ENCODE measurements at regions not wholly inside any gene's neighbourhood (a gene's known extent, or its start where the extent isn't known, plus 50 kb on each side); places are given as distances from the start of the nearest gene placed in this dataset.
"Not testable (repeated sequence)": the region's sequence is repeated elsewhere in the genome, so short reads cannot be mapped to it uniquely, and the experiment has no call there.

DNA sequence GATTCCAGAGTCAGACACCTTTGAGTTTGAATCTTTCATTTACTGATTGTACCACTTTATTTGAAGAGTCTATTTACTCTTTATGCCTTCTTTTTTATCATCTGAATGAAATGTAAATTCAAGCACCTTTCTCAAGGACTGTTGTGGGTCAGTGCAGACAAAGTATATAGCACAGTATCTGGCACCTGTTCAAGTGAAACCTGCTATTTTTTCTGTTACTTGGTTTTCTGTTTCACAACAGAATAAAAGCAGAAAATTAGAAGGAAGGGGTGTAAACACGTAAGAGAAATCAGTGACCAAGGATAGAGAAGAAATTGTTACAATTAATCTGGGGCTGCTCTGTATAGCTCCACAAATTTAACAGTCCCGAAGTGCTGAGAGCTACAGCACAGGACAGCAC lies 357.4 kb downstream of the RSL24D1 start:
- DNase-seq, result no peak

DNA sequence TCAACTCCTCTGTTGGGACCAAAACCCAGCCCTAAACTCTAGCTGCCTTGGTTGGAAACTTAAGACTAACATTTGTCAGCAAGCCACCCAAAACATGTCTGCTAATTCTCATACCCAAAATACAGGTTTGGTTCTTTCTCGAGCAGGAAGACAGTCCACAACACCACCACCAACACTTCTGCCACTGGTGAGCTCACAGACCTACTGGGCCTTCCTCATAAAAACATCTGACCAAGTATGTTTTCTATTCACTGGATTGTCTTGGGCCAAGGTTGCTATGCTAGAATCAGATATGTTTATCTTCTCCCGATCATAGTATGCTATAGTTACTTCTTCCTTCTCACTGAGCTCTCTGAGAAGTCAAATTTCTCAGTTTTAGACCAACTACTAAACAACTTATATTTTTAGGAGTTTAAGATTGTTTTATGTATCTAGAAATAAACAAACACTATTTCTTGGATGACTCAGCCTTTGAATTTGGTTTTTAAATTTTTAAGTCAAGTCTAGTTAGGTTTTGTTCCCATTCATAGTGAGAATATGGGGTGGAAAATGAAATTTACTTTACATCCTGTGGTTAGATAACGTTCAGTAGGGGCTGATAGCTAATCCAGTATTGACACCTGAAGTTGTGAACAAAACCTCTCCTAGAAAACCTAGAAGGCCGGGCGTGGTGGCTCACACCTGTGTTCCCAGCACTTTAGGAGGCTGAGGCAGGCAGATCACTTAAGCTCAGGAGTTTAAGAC lies 360.5 kb downstream of the RSL24D1 start:
- DNase-seq, result no peak

GRCh38 chr15:54829821-54830220 lies 366.9 kb downstream of the RSL24D1 start:
- DNase-seq, result no peak

DNA sequence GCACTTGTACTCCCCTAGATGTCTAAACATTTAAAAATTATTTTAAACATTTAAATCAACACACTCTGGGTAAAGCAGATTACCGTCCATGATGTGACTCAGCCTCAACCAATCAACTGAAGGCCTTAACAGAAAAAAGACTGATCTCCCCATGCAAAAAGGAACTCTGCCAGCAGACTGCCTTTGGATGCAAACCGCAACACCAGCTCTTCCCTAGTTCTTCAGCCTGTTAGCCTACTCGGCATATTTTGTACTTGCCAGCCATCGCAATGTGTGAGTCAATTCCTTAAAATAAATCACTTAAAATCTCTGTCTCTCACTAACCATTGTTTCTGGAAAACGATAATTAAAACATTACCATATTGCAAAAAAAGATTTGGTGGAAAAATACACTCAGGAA lies 375.9 kb downstream of the RSL24D1 start:
- DNase-seq, result no peak

- no peak for DNase-seq
These were observed 376.6 kb downstream of the RSL24D1 start for GRCh38 chr15:54820098-54820497.

DNA sequence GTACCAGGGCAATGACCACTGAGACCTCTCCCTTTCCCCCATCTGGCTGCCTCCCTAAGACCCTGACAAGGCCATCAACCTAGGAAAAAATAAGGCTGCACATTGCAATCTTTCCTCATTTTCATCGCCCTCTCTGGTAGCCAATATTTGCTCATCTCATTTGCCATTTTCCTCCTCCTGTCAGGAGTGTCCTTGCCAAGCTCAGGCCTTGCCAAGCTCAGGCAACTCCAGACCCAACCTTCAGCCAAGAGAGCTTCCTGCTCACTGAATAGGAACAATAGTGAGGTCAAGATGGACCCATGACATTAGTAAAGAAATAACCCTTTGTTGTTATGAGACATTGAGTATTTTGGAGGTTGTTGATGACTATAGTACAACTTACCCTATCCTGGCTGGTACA lies 380.3 kb downstream of the RSL24D1 start:
- DNase-seq, result no peak

DNA sequence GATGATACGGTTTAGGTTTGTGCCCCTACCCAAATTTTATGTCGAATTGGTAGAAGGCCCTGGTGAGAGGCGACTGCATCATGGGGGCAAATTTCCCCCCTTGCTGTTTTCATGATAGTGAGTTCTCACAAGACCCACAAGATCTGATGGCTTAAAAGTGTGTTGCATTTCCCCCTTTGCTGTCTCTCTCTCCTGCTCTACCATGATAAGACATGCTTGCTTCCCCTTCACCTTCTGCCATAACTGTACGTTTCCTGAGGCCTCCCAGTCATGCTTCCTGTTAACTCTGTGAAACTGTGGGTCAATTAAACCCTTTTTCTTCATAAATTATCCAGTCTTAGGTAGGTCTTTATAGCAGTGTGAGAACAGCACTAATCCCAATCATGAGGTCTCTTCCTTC lies 381.2 kb downstream of the RSL24D1 start:
- DNase-seq, result no peak

DNA sequence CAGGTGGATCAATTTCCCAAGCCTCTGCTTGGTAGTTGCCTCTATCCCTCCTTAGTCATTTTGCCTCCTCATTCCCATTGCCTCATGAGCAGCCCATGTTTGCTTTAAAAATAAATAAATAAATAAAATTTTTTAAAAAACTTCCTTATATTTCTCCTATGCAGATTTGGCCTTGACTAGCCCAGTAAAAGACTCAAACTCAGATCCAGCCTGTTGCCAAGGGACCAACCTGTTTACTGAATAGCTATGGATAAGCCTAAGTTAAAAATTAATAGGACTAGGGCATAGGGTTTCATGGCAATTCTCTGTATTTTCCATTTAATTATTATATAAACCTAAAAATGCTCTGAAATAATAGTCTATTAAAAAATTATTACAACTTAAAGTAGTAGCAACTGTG lies 384.4 kb downstream of the RSL24D1 start:
- DNase-seq, result no peak

DNA sequence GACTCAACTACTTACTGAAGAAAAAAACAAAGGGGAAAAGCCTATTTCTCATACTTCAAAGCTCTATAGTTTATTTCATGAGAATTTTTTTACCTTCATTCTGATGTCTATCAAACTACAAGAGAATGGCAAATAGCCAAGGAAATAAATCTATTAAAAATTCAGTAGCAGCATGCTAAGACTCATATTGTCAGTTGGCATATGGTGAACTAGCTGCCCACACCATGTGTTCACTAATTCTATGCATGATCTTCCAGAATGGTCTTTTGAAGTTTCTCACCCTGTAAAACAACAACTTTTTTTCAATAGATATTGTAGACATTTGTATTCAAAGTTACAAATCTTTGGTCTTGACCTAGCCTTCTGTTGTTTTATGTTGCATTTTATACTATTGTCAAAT lies 386.2 kb downstream of the RSL24D1 start:
- no peak for DNase-seq

DNA sequence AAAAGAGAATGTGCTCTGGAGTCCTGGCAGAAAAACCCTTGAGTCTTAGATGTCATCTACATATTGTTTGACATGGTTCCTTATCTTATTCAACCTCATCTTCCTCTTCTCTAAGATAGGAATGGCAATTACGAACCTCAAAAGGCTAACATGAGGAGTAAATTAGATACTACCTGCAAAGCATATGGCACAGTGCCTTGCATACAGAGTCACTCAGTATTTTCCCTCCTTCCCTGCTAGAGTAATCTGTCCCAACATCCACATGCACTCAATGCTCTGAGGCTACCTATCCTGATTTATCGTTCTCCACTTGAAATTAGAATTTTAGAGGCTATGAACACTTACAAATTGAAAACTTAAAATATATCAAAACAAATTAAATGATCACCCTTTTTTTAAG lies 386.7 kb downstream of the RSL24D1 start:
- DNase-seq, result no peak

- no peak for DNase-seq
These were observed 388.4 kb downstream of the RSL24D1 start for GRCh38 chr15:54808321-54808720.

- DNase-seq, result no peak
These were observed 392.8 kb downstream of the RSL24D1 start for GRCh38 chr15:54803987-54804386.

DNA sequence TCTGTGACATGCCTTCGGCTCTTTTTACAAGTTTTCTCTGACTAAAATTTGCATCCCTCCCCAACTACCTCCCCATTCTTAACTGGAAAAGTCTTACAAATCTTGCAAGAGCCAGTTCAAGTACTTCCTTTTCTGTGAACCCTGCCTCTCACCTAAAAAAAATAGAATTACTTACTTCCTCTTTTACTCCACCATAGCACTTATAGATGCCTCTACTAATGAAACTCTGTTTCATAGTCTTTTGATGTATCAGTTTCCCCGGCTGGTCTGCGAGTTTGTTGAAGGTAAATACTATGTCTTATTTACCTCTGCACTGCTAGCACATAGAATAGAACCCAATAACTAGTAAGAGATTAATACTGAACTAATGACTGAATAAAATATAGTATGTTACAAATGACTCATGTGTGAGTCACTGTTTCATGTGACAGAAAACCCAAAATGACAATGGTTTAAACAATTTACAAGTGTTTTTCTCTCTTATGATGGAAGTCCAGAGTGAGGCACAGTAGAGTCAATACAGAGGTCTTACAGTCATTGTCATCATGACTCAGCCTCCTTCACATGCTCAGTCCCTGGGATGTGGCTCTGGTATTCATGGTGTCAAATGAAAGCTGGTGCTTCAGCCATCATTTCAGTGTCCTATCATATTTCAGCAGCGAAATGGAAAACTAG lies 393.5 kb downstream of the RSL24D1 start:
- no peak for DNase-seq

DNA sequence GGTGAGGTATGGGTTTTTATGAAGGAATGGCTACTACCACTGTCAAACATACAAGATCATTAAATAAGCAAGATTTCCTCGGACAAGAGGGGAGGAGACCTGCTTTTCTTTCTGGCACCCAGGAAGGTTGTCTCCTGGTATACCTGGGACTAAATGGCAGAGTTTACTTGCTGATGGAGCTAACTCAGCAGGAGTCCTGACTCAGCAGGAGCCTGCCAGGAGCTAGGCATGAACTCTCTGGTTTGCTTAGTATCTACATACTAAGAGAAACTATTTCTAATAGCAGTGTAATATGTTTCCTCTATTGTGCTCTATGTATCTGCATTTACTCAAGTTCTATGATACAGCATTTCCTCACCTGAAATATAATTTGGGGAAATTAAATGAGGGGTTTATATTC lies 404.2 kb downstream of the RSL24D1 start:
- DNase-seq, result no peak

- DNase-seq, result no peak
These were observed 406.0 kb downstream of the RSL24D1 start for GRCh38 chr15:54790693-54791092.

GRCh38 chr15:54789376-54789775 lies 407.4 kb downstream of the RSL24D1 start:
- DNase-seq, result no peak

DNA sequence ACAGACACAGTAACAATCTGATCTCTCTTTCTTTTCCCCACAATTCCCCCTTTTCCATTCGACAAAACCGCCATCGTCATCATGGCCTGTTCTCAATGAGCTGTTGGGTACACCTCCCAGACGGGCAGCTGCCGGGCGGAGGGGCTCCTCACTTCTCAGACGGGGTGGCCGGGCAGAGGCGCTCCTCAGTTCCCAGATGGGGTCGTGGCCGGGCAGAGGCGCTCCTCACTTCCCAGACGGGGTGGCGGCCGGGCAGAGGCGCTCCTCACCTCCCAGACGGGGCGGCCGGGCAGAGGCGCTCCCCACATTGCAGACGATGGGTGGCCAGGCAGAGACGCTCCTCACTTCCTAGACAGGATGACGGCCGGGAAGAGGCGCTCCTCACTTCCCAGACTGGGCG lies 415.5 kb downstream of the RSL24D1 start:
- DNase-seq, result not testable (repeated sequence)

DNA sequence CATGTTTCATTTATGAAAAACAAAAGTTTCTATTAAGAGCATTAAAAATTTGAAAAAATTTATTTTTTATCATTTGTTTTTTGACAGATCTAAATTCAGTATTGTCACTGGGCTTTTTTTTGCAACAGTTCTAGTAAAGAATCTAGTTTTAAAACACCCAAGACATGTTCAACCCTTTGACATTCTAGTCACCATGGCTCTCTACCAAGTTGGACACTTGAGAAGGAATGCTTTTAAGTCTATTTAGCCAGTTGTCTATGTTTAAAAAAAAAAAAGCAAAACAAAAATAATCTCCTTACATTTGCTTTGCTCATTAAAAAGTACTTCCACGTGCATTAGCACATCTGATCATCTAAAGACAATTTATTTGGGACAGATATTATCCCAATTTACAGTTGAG lies 417.5 kb downstream of the RSL24D1 start:
- DNase-seq, result no peak

GRCh38 chr15:54776410-54776809 lies 420.3 kb downstream of the RSL24D1 start:
- no peak for DNase-seq

GRCh38 chr15:54772663-54773062 lies 424.1 kb downstream of the RSL24D1 start:
- DNase-seq, result no peak

DNA sequence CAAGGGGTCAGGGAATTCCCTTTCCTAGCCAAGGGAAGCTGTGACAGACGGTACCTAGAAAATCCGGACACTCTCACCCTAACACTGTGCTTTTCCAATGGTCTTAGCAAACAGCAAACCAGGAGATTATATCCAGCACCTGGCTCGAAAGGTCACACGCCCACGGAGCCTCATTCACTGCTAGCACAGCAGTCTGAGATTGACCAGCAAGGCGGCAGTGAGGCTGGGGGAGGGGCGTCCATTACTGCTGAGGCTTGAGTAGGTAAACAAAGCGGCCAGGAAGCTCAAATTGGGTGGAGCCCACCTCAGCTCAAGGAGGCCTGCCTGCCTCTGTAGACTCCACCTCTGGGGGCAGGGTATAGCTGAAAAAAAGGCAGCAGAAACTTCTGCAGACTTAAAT lies 447.3 kb downstream of the RSL24D1 start:
- DNase-seq, result not testable (repeated sequence)

GRCh38 chr15:54722342-54722986 lies 474.3 kb downstream of the RSL24D1 start:
- no peak for DNase-seq

GRCh38 chr15:54719325-54719724 lies 477.4 kb downstream of the RSL24D1 start:
- no peak for DNase-seq
